ENCODE measurements at regions not wholly inside any gene's neighbourhood (a gene's known extent, or its start where the extent isn't known, plus 50 kb on each side); places are given as distances from the start of the nearest gene placed in this dataset.

- DNase-seq, result no peak
Observed at GRCh38 chr2:37425408-37425807, 81.0 kb downstream of the QPCT start.

- DNase-seq, result no peak
Observed at GRCh38 chr2:37427241-37427640, 82.8 kb downstream of the QPCT start.

- no peak for DNase-seq
Observed at GRCh38 chr2:37436323-37436722, 91.9 kb downstream of the QPCT start.

GRCh38 chr2:37439131-37439642 lies 94.8 kb downstream of the QPCT start:
- no peak for DNase-seq

- no peak for DNase-seq
Observed at GRCh38 chr2:37441055-37441454, 96.6 kb downstream of the QPCT start.

- DNase-seq, result no peak
Observed at GRCh38 chr2:37443082-37443481, 98.7 kb downstream of the QPCT start.

GRCh38 chr2:37447446-37447845 lies 103.0 kb downstream of the QPCT start:
- DNase-seq, result no peak

- DNase-seq, result no peak
Observed at GRCh38 chr2:37448342-37449120, 104.1 kb downstream of the QPCT start.

- DNase-seq, result no peak
Observed at GRCh38 chr2:37449761-37450296, 105.4 kb downstream of the QPCT start.

GRCh38 chr2:37453027-37453426 lies 108.6 kb downstream of the QPCT start:
- peak; percentile 33 for DNase-seq

- no peak for DNase-seq
Observed at GRCh38 chr2:37454851-37455762, 110.7 kb downstream of the QPCT start.

GRCh38 chr2:37456479-37456878 lies 112.0 kb downstream of the QPCT start:
- DNase-seq, result peak; percentile 47

- no peak for DNase-seq
Observed at GRCh38 chr2:37457401-37457901, 113.0 kb downstream of the QPCT start.

GRCh38 chr2:37458133-37458532 lies 113.7 kb downstream of the QPCT start:
- no peak for DNase-seq

GRCh38 chr2:37459095-37459981 lies 114.9 kb downstream of the QPCT start:
- no peak for DNase-seq

- no peak for DNase-seq
Observed at GRCh38 chr2:37460896-37461229, 116.4 kb downstream of the QPCT start.

- DNase-seq, result no peak
Observed at GRCh38 chr2:37464067-37464466, 119.6 kb downstream of the QPCT start.

- no peak for DNase-seq
Observed at GRCh38 chr2:37466533-37467222, 122.2 kb downstream of the QPCT start.

GRCh38 chr2:37468170-37468569 lies 123.7 kb downstream of the QPCT start:
- no peak for DNase-seq

- DNase-seq, result no peak
Observed at GRCh38 chr2:37469126-37469525, 124.7 kb downstream of the QPCT start.

GRCh38 chr2:37471104-37471503 lies 126.7 kb downstream of the QPCT start:
- no peak for DNase-seq

- no peak for DNase-seq
Observed at GRCh38 chr2:37471994-37472393, 127.6 kb downstream of the QPCT start.

Measured in CD4-positive, alpha-beta T cell treated with Interleukin-12 subunit alpha and Interleukin-12 subunit beta, for 1 hour (primary cell).